Ishikawa (cell line): ENCODE measurements at regions not wholly inside any gene's neighbourhood (a gene's known extent, or its start where the extent isn't known, plus 50 kb on each side); places are given as distances from the start of the nearest gene placed in this dataset.

Experiments used
- CEBPB ChIP-seq: IDR thresholded peaks from 2 replicates; pipeline ENCODE4 v1.6.1; 2012
- CREB1 ChIP-seq: IDR thresholded peaks from 2 replicates; pipeline ENCODE4 v1.6.1; 2012; ENCODE audit warnings: low read depth
- EGR1 ChIP-seq: IDR thresholded peaks from 2 replicates; pipeline ENCODE4 v1.6.1; 2012
- EP300 ChIP-seq: IDR thresholded peaks from 2 replicates; pipeline ENCODE4 v1.6.1; 2012; ENCODE audit warnings: borderline replicate concordance
- FOXM1 ChIP-seq: IDR thresholded peaks from 2 replicates; pipeline ENCODE4 v1.6.1; 2012; ENCODE audit warnings: low read depth, borderline replicate concordance
- NFIC ChIP-seq: IDR thresholded peaks from 2 replicates; pipeline ENCODE4 v1.6.1; 2012
- RAD21 ChIP-seq: IDR thresholded peaks from 2 replicates; pipeline ENCODE4 v1.6.1; 2012; ENCODE audit warnings: low read depth
- TAF1 ChIP-seq: IDR thresholded peaks from 2 replicates; pipeline ENCODE4 v1.6.1; 2012; ENCODE audit warnings: low read depth, mild to moderate bottlenecking
- TCF12 ChIP-seq: IDR thresholded peaks from 2 replicates; pipeline ENCODE4 v1.6.1; 2012; ENCODE audit warnings: low read depth
- TEAD4 ChIP-seq: IDR thresholded peaks from 2 replicates; pipeline ENCODE4 v1.6.1; 2012
- USF1 ChIP-seq: IDR thresholded peaks from 2 replicates; pipeline ENCODE4 v1.6.1; 2012
- YY1 ChIP-seq: IDR thresholded peaks from 2 replicates; pipeline ENCODE4 v1.6.1; 2012; ENCODE audit warnings: low read depth
- ZBTB7A ChIP-seq: IDR thresholded peaks from 2 replicates; pipeline ENCODE4 v1.6.1; 2012; ENCODE audit warnings: low read depth
- TF ChIP-seq, protein P1 (sequence below): IDR thresholded peaks from 2 replicates; pipeline ENCODE4 v1.6.1; 2012; ENCODE audit warnings: low read depth, mild to moderate bottlenecking
- TF ChIP-seq, protein P2 (sequence below): IDR thresholded peaks from 2 replicates; pipeline ENCODE4 v1.6.1; 2012

GRCh38 chr13:111644750-111645149 is 324.3 kb downstream of the TEX29 start:
- TF ChIP-seq CREB1 (no peak), YY1 (no peak), TEAD4 (no peak), EGR1 (no peak)
- TF ChIP-seq, protein P1, sequence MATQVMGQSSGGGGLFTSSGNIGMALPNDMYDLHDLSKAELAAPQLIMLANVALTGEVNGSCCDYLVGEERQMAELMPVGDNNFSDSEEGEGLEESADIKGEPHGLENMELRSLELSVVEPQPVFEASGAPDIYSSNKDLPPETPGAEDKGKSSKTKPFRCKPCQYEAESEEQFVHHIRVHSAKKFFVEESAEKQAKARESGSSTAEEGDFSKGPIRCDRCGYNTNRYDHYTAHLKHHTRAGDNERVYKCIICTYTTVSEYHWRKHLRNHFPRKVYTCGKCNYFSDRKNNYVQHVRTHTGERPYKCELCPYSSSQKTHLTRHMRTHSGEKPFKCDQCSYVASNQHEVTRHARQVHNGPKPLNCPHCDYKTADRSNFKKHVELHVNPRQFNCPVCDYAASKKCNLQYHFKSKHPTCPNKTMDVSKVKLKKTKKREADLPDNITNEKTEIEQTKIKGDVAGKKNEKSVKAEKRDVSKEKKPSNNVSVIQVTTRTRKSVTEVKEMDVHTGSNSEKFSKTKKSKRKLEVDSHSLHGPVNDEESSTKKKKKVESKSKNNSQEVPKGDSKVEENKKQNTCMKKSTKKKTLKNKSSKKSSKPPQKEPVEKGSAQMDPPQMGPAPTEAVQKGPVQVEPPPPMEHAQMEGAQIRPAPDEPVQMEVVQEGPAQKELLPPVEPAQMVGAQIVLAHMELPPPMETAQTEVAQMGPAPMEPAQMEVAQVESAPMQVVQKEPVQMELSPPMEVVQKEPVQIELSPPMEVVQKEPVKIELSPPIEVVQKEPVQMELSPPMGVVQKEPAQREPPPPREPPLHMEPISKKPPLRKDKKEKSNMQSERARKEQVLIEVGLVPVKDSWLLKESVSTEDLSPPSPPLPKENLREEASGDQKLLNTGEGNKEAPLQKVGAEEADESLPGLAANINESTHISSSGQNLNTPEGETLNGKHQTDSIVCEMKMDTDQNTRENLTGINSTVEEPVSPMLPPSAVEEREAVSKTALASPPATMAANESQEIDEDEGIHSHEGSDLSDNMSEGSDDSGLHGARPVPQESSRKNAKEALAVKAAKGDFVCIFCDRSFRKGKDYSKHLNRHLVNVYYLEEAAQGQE = no peak

DNA sequence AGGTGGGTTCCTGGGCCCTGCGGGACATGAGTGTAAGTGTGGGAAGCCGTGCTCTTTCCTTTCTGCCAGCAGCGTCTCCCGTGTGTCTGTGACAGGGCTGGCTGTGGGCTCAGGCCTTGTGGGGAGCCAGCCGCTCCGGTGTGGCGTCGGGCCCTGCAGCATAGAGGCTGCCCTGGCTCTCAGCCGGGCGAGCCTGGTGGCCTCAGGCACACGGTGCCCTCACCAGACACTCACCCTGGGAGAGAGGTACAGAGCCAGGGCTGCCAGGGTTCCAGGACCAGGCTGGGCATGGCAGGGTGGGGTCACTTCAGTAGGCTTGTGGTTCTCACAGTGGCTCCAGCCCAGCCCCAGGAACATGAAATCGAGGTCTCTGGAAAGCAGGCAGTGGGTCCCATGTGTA is 324.8 kb downstream of the TEX29 start:
- TF ChIP-seq TCF12 = no peak
- no peak for TF ChIP-seq ZBTB7A
- TF ChIP-seq USF1 = no peak
- TF ChIP-seq, protein P1 = no peak
- TF ChIP-seq NFIC = no peak
- no peak for TF ChIP-seq FOXM1
- no peak for TF ChIP-seq TEAD4
- no peak for TF ChIP-seq CEBPB

- TF ChIP-seq EP300 = no peak
Observed at GRCh38 chr13:111645598-111646455, 325.4 kb downstream of the TEX29 start.

DNA sequence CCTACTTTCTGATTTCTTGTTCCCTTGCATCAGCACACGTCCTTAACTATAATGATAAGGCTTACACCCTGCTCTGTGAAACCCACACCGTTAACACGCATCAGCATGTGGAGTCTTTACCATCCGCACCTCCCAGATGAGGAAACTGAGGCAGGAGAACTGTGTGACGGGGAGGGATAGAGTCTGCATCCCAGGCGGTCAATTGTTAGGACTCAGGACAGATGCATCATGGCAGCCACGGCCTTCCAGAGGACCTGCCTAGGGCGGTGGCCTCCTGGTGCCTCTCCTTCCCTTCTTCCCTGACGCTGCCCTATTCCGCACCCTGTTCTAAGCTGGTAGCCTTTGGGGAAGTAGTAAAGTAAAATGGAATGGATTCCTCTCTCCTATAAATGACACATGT is 326.0 kb downstream of the TEX29 start:
- TF ChIP-seq USF1 = no peak
- TF ChIP-seq TCF12 = no peak
- TF ChIP-seq CEBPB = no peak
- TF ChIP-seq YY1 = no peak
- TF ChIP-seq FOXM1 = no peak
- no peak for TF ChIP-seq RAD21
- TF ChIP-seq, protein P1 = no peak
- TF ChIP-seq, protein P2, sequence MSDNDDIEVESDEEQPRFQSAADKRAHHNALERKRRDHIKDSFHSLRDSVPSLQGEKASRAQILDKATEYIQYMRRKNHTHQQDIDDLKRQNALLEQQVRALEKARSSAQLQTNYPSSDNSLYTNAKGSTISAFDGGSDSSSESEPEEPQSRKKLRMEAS = no peak
- TF ChIP-seq EP300 = no peak
- no peak for TF ChIP-seq NFIC
- TF ChIP-seq EGR1 = no peak
- TF ChIP-seq TEAD4 = no peak
- TF ChIP-seq CREB1 = no peak
- TF ChIP-seq TAF1 = no peak

GRCh38 chr13:111648885-111649284 is 328.4 kb downstream of the TEX29 start:
- no peak for TF ChIP-seq ZBTB7A
- TF ChIP-seq, protein P1 = no peak
- TF ChIP-seq NFIC = no peak
- TF ChIP-seq FOXM1 = no peak
- TF ChIP-seq, protein P2 = no peak
- no peak for TF ChIP-seq TAF1
- no peak for TF ChIP-seq EGR1
- TF ChIP-seq EP300 = no peak
- TF ChIP-seq CREB1 = no peak
- TF ChIP-seq CEBPB = no peak
- TF ChIP-seq YY1 = no peak
- TF ChIP-seq RAD21 = no peak
- no peak for TF ChIP-seq TEAD4
- TF ChIP-seq TCF12 = no peak
- no peak for TF ChIP-seq USF1
